Dedifferentiated amniotic fluid mesenchymal stem cell (primary cell): ENCODE measurements at regions not wholly inside any gene's neighbourhood (a gene's known extent, or its start where the extent isn't known, plus 50 kb on each side); places are given as distances from the start of the nearest gene placed in this dataset.
A peak's percentile ranks its signal among the peaks of the same experiment; 100 is the strongest.

Experiments
- DNase-seq: peaks from one replicate; pipeline ENCODE4 v3.0.0-alpha.2; 2016; ENCODE audit errors: extremely low spot score

GRCh38 chr5:125725691-125726090 lies 697.5 kb upstream of the GRAMD2B start:
- no peak for DNase-seq

- DNase-seq = no peak
Measured at GRCh38 chr5:125743939-125744338, 679.3 kb upstream of the GRAMD2B start.

- DNase-seq = no peak
Measured at GRCh38 chr5:125746917-125747316, 676.3 kb upstream of the GRAMD2B start.

GRCh38 chr5:125750147-125750860 lies 672.9 kb upstream of the GRAMD2B start:
- DNase-seq = no peak

GRCh38 chr5:125750861-125751186 lies 672.4 kb upstream of the GRAMD2B start:
- no peak for DNase-seq

GRCh38 chr5:125756456-125756855 lies 666.8 kb upstream of the GRAMD2B start:
- no peak for DNase-seq

- no peak for DNase-seq
Measured at GRCh38 chr5:125766706-125767105, 656.5 kb upstream of the GRAMD2B start.

- no peak for DNase-seq
Measured at GRCh38 chr5:125775896-125776295, 647.3 kb upstream of the GRAMD2B start.

- DNase-seq = no peak
Measured at GRCh38 chr5:125776656-125777139, 646.5 kb upstream of the GRAMD2B start.

GRCh38 chr5:125778791-125779190 lies 644.4 kb upstream of the GRAMD2B start:
- DNase-seq = no peak

- no peak for DNase-seq
Measured at GRCh38 chr5:125785407-125785806, 637.8 kb upstream of the GRAMD2B start.

- no peak for DNase-seq
Measured at GRCh38 chr5:125786021-125786420, 637.2 kb upstream of the GRAMD2B start.

GRCh38 chr5:125793470-125793869 lies 629.7 kb upstream of the GRAMD2B start:
- DNase-seq = no peak

- no peak for DNase-seq
Measured at GRCh38 chr5:125794922-125795321, 628.3 kb upstream of the GRAMD2B start.

- peak; percentile 34 for DNase-seq
Measured at GRCh38 chr5:125798307-125798706, 624.9 kb upstream of the GRAMD2B start.

- no peak for DNase-seq
Measured at GRCh38 chr5:125812651-125813050, 610.6 kb upstream of the GRAMD2B start.

- DNase-seq = no peak
Measured at GRCh38 chr5:125813221-125813974, 609.8 kb upstream of the GRAMD2B start.

GRCh38 chr5:125814119-125814518 lies 609.1 kb upstream of the GRAMD2B start:
- no peak for DNase-seq

- DNase-seq = no peak
Measured at GRCh38 chr5:125823572-125823971, 599.6 kb upstream of the GRAMD2B start.

GRCh38 chr5:125826214-125826613 lies 597.0 kb upstream of the GRAMD2B start:
- DNase-seq = no peak

GRCh38 chr5:125829349-125829748 lies 593.9 kb upstream of the GRAMD2B start:
- no peak for DNase-seq

- DNase-seq = no peak
Measured at GRCh38 chr5:125833398-125833797, 589.8 kb upstream of the GRAMD2B start.

GRCh38 chr5:125834438-125835115 lies 588.6 kb upstream of the GRAMD2B start:
- no peak for DNase-seq
